CD14-positive monocyte (primary cell): ENCODE measurements at regions not wholly inside any gene's neighbourhood (a gene's known extent, or its start where the extent isn't known, plus 50 kb on each side); places are given as distances from the start of the nearest gene placed in this dataset.

Experiments
- DNase-seq, 3 donors: peaks; one replicate each; pipeline ENCODE4 v3.0.0-alpha.2; 2011 to 2022
- H2AFZ ChIP-seq: 2 replicates; pipeline ENCODE4 v1.6.0; 2012; ENCODE audit warnings: mild to moderate bottlenecking, low read depth, low read length, inconsistent platforms; ENCODE audit not compliant: insufficient read depth, poor library complexity, severe bottlenecking
- H3K27ac ChIP-seq, 2 donors: 1 replicate in 1 of 2; 2 replicates in 1 of 2; pipeline ENCODE4 v1.5.1; 2012 to 2013; ENCODE audit warnings: low read length in 2 of 2, control low read depth in 1 of 2, inconsistent platforms in 1 of 2, low read depth in 1 of 2, mild to moderate bottlenecking in 1 of 2
- H3K27me3 ChIP-seq, 2 donors: one replicate each; pipeline versions ENCODE4 v1.6.0 to v1.6.1; 2011 to 2013; ENCODE audit warnings: low read length in 2 of 2; ENCODE audit not compliant: control insufficient read depth in 2 of 2, insufficient read depth in 2 of 2
- H3K36me3 ChIP-seq, 2 donors: replicated peaks in 1 of 2; 1 replicate in 1 of 2; 2 replicates in 1 of 2; pipeline versions ENCODE4 v1.5.1 to v1.6.1; 2012 to 2013; ENCODE audit warnings: low read length in 2 of 2, control low read depth in 1 of 2, inconsistent platforms in 1 of 2, mild to moderate bottlenecking in 1 of 2; ENCODE audit not compliant: insufficient read depth in 2 of 2, control insufficient read depth in 1 of 2
- H3K4me1 ChIP-seq, 2 donors: 1 replicate in 1 of 2; 2 replicates in 1 of 2; pipeline versions ENCODE4 v1.5.1 to v1.6.1; 2012 to 2013; ENCODE audit warnings: low read length in 2 of 2, control low read depth in 1 of 2, inconsistent platforms in 1 of 2, mild to moderate bottlenecking in 1 of 2, moderate library complexity in 1 of 2; ENCODE audit not compliant: insufficient read depth in 2 of 2, control insufficient read depth in 1 of 2
- H3K4me2 ChIP-seq: replicated peaks from 2 replicates; pipeline ENCODE3; 2012; ENCODE audit warnings: low read length, moderate library complexity, mild to moderate bottlenecking; ENCODE audit not compliant: poor library complexity, severe bottlenecking; ENCODE audit errors: extremely low read depth
- H3K4me3 ChIP-seq, 3 experiments: fragments of 200-600 bp in 1 of 3; sonication (generic) in 1 of 3; replicated peaks in 1 of 3; 1 replicate in 2 of 3; 2 replicates in 1 of 3; pipeline ENCODE4 v1.5.1; 2011 to 2013; ENCODE audit warnings: low read length in 3 of 3, mild to moderate bottlenecking in 3 of 3, control low read depth in 2 of 3, low read depth in 2 of 3, inconsistent platforms in 1 of 3, moderate library complexity in 1 of 3
- H3K79me2 ChIP-seq: 2 replicates; pipeline ENCODE4 v1.6.0; 2012; ENCODE audit warnings: mild to moderate bottlenecking, control low read depth, inconsistent platforms, low read length, moderate library complexity; ENCODE audit not compliant: insufficient read depth
- H3K9ac ChIP-seq: 2 replicates; pipeline ENCODE4 v1.6.0; 2017; ENCODE audit warnings: low read length, mild to moderate bottlenecking; ENCODE audit not compliant: insufficient read depth, poor library complexity, severe bottlenecking
- H3K9me3 ChIP-seq, 2 donors: replicated peaks in 1 of 2; 1 replicate in 1 of 2; 2 replicates in 1 of 2; pipeline versions ENCODE4 v1.5.1 to v1.6.1; 2012 to 2013; ENCODE audit warnings: low read length in 2 of 2, control low read depth in 1 of 2; ENCODE audit not compliant: control insufficient read depth in 1 of 2, insufficient read depth in 1 of 2
- H4K20me1 ChIP-seq: 2 replicates; pipeline ENCODE4 v1.6.0; 2012; ENCODE audit warnings: mild to moderate bottlenecking, low read length, control low read depth, moderate library complexity; ENCODE audit not compliant: insufficient read depth
- H3K27ac Mint-ChIP-seq, 7 donors: one replicate each; pipeline ENCODE4 v1.8.0; 2020; ENCODE audit warnings: mild to moderate bottlenecking in 7 of 7, mixed read lengths in 7 of 7, moderate library complexity in 6 of 7, inconsistent platforms in 2 of 7
- H3K27me3 Mint-ChIP-seq, 3 donors: one replicate each; pipeline ENCODE4 v1.8.0; 2021 to 2022; ENCODE audit warnings: low read depth in 3 of 3, mild to moderate bottlenecking in 3 of 3, mixed read lengths in 3 of 3, moderate library complexity in 3 of 3, inconsistent platforms in 1 of 3
- H3K36me3 Mint-ChIP-seq, 2 donors: one replicate each; pipeline ENCODE4 v1.8.0; 2020; ENCODE audit warnings: mixed read lengths in 2 of 2, inconsistent platforms in 1 of 2, mild to moderate bottlenecking in 1 of 2
- H3K4me1 Mint-ChIP-seq: one replicate; pipeline ENCODE4 v1.8.0; 2020; ENCODE audit warnings: mild to moderate bottlenecking, mixed read lengths
- H3K4me3 Mint-ChIP-seq, 2 donors: one replicate each; pipeline ENCODE4 v1.8.0; 2020; ENCODE audit warnings: mild to moderate bottlenecking in 2 of 2, mixed read lengths in 2 of 2, moderate library complexity in 1 of 2
- H3K9me3 Mint-ChIP-seq, 7 donors: one replicate each; pipeline ENCODE4 v1.8.0; 2020 to 2022; ENCODE audit warnings: mixed read lengths in 7 of 7, mild to moderate bottlenecking in 6 of 7, moderate library complexity in 6 of 7, inconsistent platforms in 2 of 7
- WGBS: methylation state at CpG from one replicate; pipeline ENCODE4 v1.1.5; 2013; ENCODE audit warnings: missing lambda C conversion rate; ENCODE audit not compliant: insufficient coverage; 5-methylcytosine and 5-hydroxymethylcytosine counted together
- intact Hi-C, 2 donors: fragments of 100-400 bp; cut with micrococcal nuclease; formaldehyde crosslinking; loops; one replicate each; pipeline versions ENCODE4 v1.15.0 to v1.15.1; 2023
- TF ChIP-seq, protein P1 (sequence below): fragments of 200-600 bp; IDR thresholded peaks from one replicate; pipeline ENCODE4 v1.8.0; 2022; ENCODE audit warnings: antibody characterized with exemption, mild to moderate bottlenecking

DNA sequence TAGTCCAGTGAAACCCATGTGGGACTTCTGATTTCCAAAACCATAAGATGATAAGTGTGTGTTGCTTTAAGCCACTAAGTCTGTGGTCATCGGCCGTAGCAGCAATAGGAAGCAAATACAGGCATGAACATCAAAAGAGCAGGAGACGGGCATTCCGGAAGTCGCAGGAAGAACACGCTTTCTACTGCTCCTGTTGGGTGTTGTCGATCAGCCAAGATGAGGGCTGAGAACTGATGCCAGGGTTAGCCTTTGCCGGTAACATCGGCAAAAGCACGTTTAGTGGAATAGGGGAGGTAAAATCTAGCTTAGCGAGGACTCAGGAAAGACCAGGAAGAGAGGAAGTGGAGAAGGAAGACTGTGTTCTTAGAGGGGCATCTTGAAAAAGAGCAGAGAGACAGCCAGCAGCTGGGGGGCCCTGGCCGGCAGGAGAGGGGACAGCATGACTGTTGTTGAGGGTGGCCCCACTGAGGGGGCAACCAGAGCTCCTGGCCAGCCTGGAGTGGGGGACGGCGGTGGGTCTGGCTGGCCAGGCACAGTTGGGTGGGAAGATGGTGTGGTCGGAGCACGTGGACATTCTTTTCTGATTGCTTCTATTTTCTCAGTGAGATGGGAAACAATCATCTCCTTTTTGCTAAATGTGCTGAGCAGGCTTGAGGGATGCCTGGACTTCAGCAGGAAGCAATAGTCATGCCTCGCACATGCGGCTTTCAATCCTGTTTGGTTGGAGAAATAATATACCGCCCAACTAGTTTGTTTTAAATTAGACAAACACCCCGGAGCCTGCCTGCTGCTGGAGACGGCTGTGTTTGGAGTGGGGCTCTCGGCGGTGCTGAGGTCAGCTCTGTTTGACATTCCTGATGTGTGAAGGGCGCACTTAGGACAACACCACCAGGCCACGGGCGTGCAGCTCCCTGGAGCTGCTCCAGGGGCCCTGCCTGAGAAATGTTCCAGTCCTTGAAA is 109.9 kb downstream of the METRNL start:
- intact Hi-C loops: no loop called here
- H4K20me1 ChIP-seq: no peaks in the 10 kb centered on the region
- Mint-ChIP-seq H3K9me3 (peaks cover 9 to 16% (median 13%) of the 10 kb centered on the region in 7 donors), H3K27me3 (peaks cover 2 to 9% (median 5%) of the 10 kb centered on the region in 3 donors), H3K36me3 (peaks cover 3 to 4% of the 10 kb centered on the region in 2 donors), H3K4me1 (peaks cover 18% of the 10 kb centered on the region), H3K27ac (peak overlapping the region in 3 of 7 donors; percentile 41 to 60 (median 50)), H3K4me3 (no peak overlapping the region)
- peaks cover 11 to 21% of the 10 kb centered on the region in 2 donors for H3K4me1 ChIP-seq
- H3K9ac ChIP-seq: no peak overlapping the region
- H3K4me3 ChIP-seq: no peak overlapping the region
- H3K4me2 ChIP-seq: no peak overlapping the region
- H3K79me2 ChIP-seq: no peaks in the 10 kb centered on the region
- peaks cover 5 to 6% of the 10 kb centered on the region in 2 donors for H3K9me3 ChIP-seq
- no peak overlapping the region for H2AFZ ChIP-seq
- H3K27ac ChIP-seq: no peak overlapping the region
- DNase-seq: no peak
- TF ChIP-seq, protein P1, sequence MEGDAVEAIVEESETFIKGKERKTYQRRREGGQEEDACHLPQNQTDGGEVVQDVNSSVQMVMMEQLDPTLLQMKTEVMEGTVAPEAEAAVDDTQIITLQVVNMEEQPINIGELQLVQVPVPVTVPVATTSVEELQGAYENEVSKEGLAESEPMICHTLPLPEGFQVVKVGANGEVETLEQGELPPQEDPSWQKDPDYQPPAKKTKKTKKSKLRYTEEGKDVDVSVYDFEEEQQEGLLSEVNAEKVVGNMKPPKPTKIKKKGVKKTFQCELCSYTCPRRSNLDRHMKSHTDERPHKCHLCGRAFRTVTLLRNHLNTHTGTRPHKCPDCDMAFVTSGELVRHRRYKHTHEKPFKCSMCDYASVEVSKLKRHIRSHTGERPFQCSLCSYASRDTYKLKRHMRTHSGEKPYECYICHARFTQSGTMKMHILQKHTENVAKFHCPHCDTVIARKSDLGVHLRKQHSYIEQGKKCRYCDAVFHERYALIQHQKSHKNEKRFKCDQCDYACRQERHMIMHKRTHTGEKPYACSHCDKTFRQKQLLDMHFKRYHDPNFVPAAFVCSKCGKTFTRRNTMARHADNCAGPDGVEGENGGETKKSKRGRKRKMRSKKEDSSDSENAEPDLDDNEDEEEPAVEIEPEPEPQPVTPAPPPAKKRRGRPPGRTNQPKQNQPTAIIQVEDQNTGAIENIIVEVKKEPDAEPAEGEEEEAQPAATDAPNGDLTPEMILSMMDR: no peak
- no peaks in the 10 kb centered on the region for H3K27me3 ChIP-seq
- 92% methylated on average over 20 of the region's 26 CpGs for WGBS
- H3K36me3 ChIP-seq: no peaks in the 10 kb centered on the region

DNA sequence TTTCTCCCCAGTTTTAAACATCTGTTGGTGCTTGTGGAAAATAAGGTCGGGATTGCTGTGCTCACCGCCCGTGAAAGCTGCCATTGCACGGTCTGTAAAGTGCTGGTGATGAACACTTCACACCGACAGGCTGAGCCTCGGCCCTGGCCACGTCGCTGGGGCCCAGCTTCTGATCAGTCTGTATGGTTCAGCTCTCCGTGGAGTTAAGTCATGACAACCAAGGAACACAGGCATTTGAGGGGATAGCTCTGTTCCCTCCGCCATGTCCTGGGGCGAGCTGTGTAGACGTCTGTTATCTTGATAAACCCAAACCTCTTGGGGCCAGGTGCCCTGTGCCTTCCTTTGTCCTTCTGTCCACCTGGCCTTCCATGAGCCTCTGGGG is 110.6 kb downstream of the METRNL start:
- DNase-seq: no peak
- no peak overlapping the region for H3K4me3 ChIP-seq
- H3K4me1 Mint-ChIP-seq: peaks cover 25% of the 10 kb centered on the region
- H3K27me3 Mint-ChIP-seq: peaks cover 2 to 8% (median 5%) of the 10 kb centered on the region in 3 donors
- intact Hi-C loops: no loop called here
- H3K27ac Mint-ChIP-seq: peak overlapping the region in 2 of 7 donors; percentile 41 to 50
- no peaks in the 10 kb centered on the region for H3K79me2 ChIP-seq
- H2AFZ ChIP-seq: no peak overlapping the region
- peaks cover 3 to 4% of the 10 kb centered on the region in 2 donors for H3K36me3 Mint-ChIP-seq
- no peak overlapping the region for H3K9ac ChIP-seq
- H3K4me1 ChIP-seq: peaks cover 14 to 25% of the 10 kb centered on the region in 2 donors
- no peaks in the 10 kb centered on the region for H3K27me3 ChIP-seq
- peaks cover 5% of the 10 kb centered on the region in 2 donors for H3K9me3 ChIP-seq
- no peaks in the 10 kb centered on the region for H3K36me3 ChIP-seq
- H3K4me2 ChIP-seq: no peak overlapping the region
- no peak overlapping the region for H3K27ac ChIP-seq
- TF ChIP-seq, protein P1: no peak
- WGBS: 97% methylated on average over 10 of the region's 12 CpGs
- H3K9me3 Mint-ChIP-seq: peaks cover 9 to 15% (median 12%) of the 10 kb centered on the region in 7 donors
- no peaks in the 10 kb centered on the region for H4K20me1 ChIP-seq
- no peak overlapping the region for H3K4me3 Mint-ChIP-seq
